Stimulated activated CD4-positive, alpha-beta T cell treated with anti-CD3 and anti-CD28 coated beads, TNF-alpha, amount 100 ng/mL, for 4 hours (primary cell): ENCODE measurements at regions not wholly inside any gene's neighbourhood (a gene's known extent, or its start where the extent isn't known, plus 50 kb on each side); places are given as distances from the start of the nearest gene placed in this dataset.
"Not testable (repeated sequence)": the region's sequence is repeated elsewhere in the genome, so short reads cannot be mapped to it uniquely, and the experiment has no call there.

Experiments
- DNase-seq, 3 experiments: peaks; one replicate each; pipeline ENCODE4 v3.0.0-alpha.2; 2020; ENCODE audit warnings: low read depth in 3 of 3

- no peak for DNase-seq
Measured at GRCh38 chr21:17679002-17679600, 66.4 kb upstream of the BTG3 start.

GRCh38 chr21:17676930-17677329 lies 64.2 kb upstream of the BTG3 start:
- DNase-seq, result not testable (repeated sequence)

- no peak for DNase-seq
Measured at GRCh38 chr21:17674106-17674505, 61.4 kb upstream of the BTG3 start.

GRCh38 chr21:17673261-17674020 lies 60.7 kb upstream of the BTG3 start:
- DNase-seq, result no peak

GRCh38 chr21:17671733-17672132 lies 59.0 kb upstream of the BTG3 start:
- DNase-seq, result no peak

- DNase-seq, result no peak
Measured at GRCh38 chr21:17668479-17669140, 55.9 kb upstream of the BTG3 start.

GRCh38 chr21:17667256-17667655 lies 54.6 kb upstream of the BTG3 start:
- DNase-seq, result no peak
